ENCODE measurements at regions not wholly inside any gene's neighbourhood (a gene's known extent, or its start where the extent isn't known, plus 50 kb on each side); places are given as distances from the start of the nearest gene placed in this dataset.

- TF ChIP-seq POLR2A (IDR thresholded peaks at IDR 0.05) (no peak), CTCF (IDR thresholded peaks at IDR 0.05) (no peak)
Observed at GRCh38 chr7:68216051-68216450, 1219.4 kb downstream of the TYW1 start.
